Chondrocyte (in vitro differentiated cells): ENCODE measurements at regions not wholly inside any gene's neighbourhood (a gene's known extent, or its start where the extent isn't known, plus 50 kb on each side); places are given as distances from the start of the nearest gene placed in this dataset.

ENCODE experiments used
- DNase-seq: peaks from one replicate; pipeline ENCODE4 v3.0.0; 2021; ENCODE audit warnings: mixed read lengths, low spot score
- H3K27ac Mint-ChIP-seq: one replicate; pipeline ENCODE4 v1.8.0; 2021; ENCODE audit warnings: mild to moderate bottlenecking, moderate library complexity, mixed read lengths; ENCODE audit not compliant: unreplicated experiment
- H3K27me3 Mint-ChIP-seq: 2 replicates; pipeline ENCODE4 v1.8.0; 2021; ENCODE audit warnings: low read depth, mixed read lengths
- H3K36me3 Mint-ChIP-seq: 2 replicates; pipeline ENCODE4 v1.8.0; 2021; ENCODE audit warnings: low read depth, mixed read lengths
- H3K4me1 Mint-ChIP-seq: 2 replicates; pipeline ENCODE4 v1.8.0; 2021; ENCODE audit warnings: low read depth, mild to moderate bottlenecking, mixed read lengths
- H3K4me3 Mint-ChIP-seq: one replicate; pipeline ENCODE4 v1.8.0; 2021; ENCODE audit warnings: mild to moderate bottlenecking, moderate library complexity, mixed read lengths; ENCODE audit not compliant: unreplicated experiment
- H3K9me3 Mint-ChIP-seq: 2 replicates; pipeline ENCODE4 v1.8.0; 2021; ENCODE audit warnings: low read depth, mixed read lengths
- TF ChIP-seq, protein P1 (sequence below): fragments of 200-600 bp; sonication (generic); IDR thresholded peaks from 2 replicates; pipeline ENCODE4 v1.5.0; 2021; ENCODE audit warnings: antibody characterized with exemption, mild to moderate bottlenecking, moderate library complexity

- H3K4me1 Mint-ChIP-seq: peaks cover 18% of the 10 kb centered on the region
- no peak for DNase-seq
- peaks cover 4% of the 10 kb centered on the region for H3K27me3 Mint-ChIP-seq
- no peaks in the 10 kb centered on the region for H3K9me3 Mint-ChIP-seq
- TF ChIP-seq, protein P1, sequence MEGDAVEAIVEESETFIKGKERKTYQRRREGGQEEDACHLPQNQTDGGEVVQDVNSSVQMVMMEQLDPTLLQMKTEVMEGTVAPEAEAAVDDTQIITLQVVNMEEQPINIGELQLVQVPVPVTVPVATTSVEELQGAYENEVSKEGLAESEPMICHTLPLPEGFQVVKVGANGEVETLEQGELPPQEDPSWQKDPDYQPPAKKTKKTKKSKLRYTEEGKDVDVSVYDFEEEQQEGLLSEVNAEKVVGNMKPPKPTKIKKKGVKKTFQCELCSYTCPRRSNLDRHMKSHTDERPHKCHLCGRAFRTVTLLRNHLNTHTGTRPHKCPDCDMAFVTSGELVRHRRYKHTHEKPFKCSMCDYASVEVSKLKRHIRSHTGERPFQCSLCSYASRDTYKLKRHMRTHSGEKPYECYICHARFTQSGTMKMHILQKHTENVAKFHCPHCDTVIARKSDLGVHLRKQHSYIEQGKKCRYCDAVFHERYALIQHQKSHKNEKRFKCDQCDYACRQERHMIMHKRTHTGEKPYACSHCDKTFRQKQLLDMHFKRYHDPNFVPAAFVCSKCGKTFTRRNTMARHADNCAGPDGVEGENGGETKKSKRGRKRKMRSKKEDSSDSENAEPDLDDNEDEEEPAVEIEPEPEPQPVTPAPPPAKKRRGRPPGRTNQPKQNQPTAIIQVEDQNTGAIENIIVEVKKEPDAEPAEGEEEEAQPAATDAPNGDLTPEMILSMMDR: no peak
- no peak overlapping the region for H3K4me3 Mint-ChIP-seq
- peaks cover 5% of the 10 kb centered on the region for H3K36me3 Mint-ChIP-seq
- H3K27ac Mint-ChIP-seq: peak overlapping the region; percentile 15
Measured at GRCh38 chr3:194738254-194739093, 52.8 kb downstream of the FAM43A start.

DNA sequence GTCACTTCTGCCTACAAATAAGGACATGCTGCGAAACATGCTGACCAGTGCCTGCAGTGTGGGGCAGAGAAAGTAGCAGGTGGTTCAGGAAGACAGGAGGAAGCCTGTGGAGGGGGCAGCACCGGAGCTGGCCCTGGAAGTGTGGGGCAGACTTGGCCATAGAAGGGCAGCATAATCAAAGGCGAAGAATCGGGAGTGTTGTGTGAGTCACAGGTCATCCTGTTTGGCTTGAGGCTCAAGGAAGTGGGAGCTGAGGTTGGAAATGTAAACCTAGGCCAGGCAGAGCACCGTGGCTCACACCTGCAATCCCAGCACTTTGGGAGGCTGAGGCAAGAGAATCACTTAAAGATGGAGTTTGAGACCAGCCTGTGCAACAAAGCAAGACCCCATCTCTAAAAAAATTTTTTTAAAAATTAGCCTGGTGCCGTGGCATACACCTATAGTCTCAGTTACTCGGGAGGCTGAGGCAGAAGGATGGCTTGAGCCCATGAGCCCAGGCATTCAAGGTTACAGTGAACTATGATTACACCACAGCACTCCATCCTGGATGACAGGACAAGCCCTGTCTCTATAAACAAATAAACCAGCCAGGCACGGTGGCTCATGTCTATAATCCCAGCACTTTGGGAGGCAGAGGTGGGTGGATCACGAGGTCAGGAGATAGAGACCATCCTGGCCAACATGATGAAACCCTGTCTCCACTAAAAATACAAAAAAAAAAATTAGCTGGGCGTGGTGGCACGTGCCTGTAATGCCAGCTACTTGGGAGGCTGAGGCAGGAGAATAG lies 54.0 kb downstream of the FAM43A start:
- Mint-ChIP-seq H3K4me1 (peaks cover 18% of the 10 kb centered on the region), H3K27ac (no peak overlapping the region), H3K9me3 (no peaks in the 10 kb centered on the region), H3K4me3 (no peak overlapping the region), H3K36me3 (peaks cover 5% of the 10 kb centered on the region), H3K27me3 (peaks cover 2% of the 10 kb centered on the region)
- TF ChIP-seq, protein P1: no peak
- DNase-seq: no peak

GRCh38 chr3:194740859-194741491 lies 55.3 kb downstream of the FAM43A start:
- DNase-seq: no peak
- Mint-ChIP-seq H3K9me3 (no peaks in the 10 kb centered on the region), H3K4me1 (peaks cover 18% of the 10 kb centered on the region), H3K4me3 (no peak overlapping the region), H3K27ac (peak overlapping the region; percentile 38), H3K36me3 (no peaks in the 10 kb centered on the region), H3K27me3 (peaks cover 2% of the 10 kb centered on the region)
- TF ChIP-seq, protein P1: no peak

DNA sequence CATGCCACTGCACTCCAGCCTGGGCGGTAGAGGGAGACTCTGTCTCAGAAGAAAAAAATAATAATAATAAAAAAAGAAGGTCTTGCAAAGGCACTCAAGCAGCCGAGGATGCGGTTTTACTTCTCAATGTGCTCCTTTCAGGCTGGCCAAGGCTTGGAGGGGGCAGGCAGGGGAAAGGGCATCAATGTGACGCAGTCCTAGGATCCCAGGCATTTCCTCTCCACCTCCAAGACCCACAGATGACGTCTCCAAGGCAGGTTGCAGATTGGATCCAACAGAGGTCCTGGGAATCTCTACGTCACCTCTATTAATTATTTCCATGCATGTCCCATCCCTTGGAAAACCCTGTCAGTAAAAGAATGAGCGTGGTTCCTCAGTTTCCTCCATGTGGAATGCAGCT lies 56.2 kb downstream of the FAM43A start:
- Mint-ChIP-seq H3K27ac (no peak overlapping the region), H3K4me1 (peaks cover 18% of the 10 kb centered on the region), H3K36me3 (no peaks in the 10 kb centered on the region), H3K27me3 (peaks cover 2% of the 10 kb centered on the region), H3K9me3 (no peaks in the 10 kb centered on the region), H3K4me3 (no peak overlapping the region)
- DNase-seq: no peak
- TF ChIP-seq, protein P1: no peak

GRCh38 chr3:194744826-194745225 lies 59.1 kb downstream of the FAM43A start:
- Mint-ChIP-seq H3K4me3 (no peak overlapping the region), H3K27ac (no peak overlapping the region), H3K9me3 (no peaks in the 10 kb centered on the region), H3K27me3 (peaks cover 16% of the 10 kb centered on the region), H3K4me1 (peaks cover 10% of the 10 kb centered on the region), H3K36me3 (no peaks in the 10 kb centered on the region)
- DNase-seq: no peak
- TF ChIP-seq, protein P1: no peak
